GM12874 (cell line): ENCODE measurements at regions not wholly inside any gene's neighbourhood (a gene's known extent, or its start where the extent isn't known, plus 50 kb on each side); places are given as distances from the start of the nearest gene placed in this dataset.

ENCODE experiments used
- CTCF ChIP-seq: IDR thresholded peaks from 2 replicates; pipeline ENCODE4 v1.5.1; 2011; ENCODE audit warnings: low read depth, mild to moderate bottlenecking, control low read depth, low read length, moderate library complexity; ENCODE audit not compliant: insufficient read depth

- no peak for TF ChIP-seq CTCF
These were observed 193.9 kb downstream of the SEC16B start for GRCh38 chr1:177775924-177776323.

GRCh38 chr1:177772386-177772960 is 197.4 kb downstream of the SEC16B start:
- no peak for TF ChIP-seq CTCF

- TF ChIP-seq CTCF, result no peak
These were observed 198.2 kb downstream of the SEC16B start for GRCh38 chr1:177771688-177772087.

- no peak for TF ChIP-seq CTCF
These were observed 199.8 kb downstream of the SEC16B start for GRCh38 chr1:177770096-177770495.

GRCh38 chr1:177755851-177756560 is 213.9 kb downstream of the SEC16B start:
- no peak for TF ChIP-seq CTCF

- TF ChIP-seq CTCF, result no peak
These were observed 215.3 kb downstream of the SEC16B start for GRCh38 chr1:177754603-177755002.

GRCh38 chr1:177753655-177754054 is 216.2 kb downstream of the SEC16B start:
- TF ChIP-seq CTCF, result no peak
